Testis (tissue), 2 donors: ENCODE measurements at regions not wholly inside any gene's neighbourhood (a gene's known extent, or its start where the extent isn't known, plus 50 kb on each side); places are given as distances from the start of the nearest gene placed in this dataset.
"Not testable (repeated sequence)": the region's sequence is repeated elsewhere in the genome, so short reads cannot be mapped to it uniquely, and the experiment has no call there.

Experiments
- POLR2A ChIP-seq: fragments of 450-650 bp; IDR thresholded peaks from one replicate; pipeline ENCODE4 v1.6.1; 2017; ENCODE audit warnings: antibody characterized with exemption, mild to moderate bottlenecking, moderate library complexity
- TF ChIP-seq, protein P1 (sequence below), 3 experiments: fragments of 450-650 bp in 2 of 3; fragments of 200-600 bp in 1 of 3; sonication (generic) in 1 of 3; IDR thresholded peaks; one replicate each; pipeline ENCODE4 v1.5.1; 2016 to 2019; ENCODE audit warnings: antibody characterized with exemption in 3 of 3, mild to moderate bottlenecking in 2 of 3, moderate library complexity in 1 of 3

DNA sequence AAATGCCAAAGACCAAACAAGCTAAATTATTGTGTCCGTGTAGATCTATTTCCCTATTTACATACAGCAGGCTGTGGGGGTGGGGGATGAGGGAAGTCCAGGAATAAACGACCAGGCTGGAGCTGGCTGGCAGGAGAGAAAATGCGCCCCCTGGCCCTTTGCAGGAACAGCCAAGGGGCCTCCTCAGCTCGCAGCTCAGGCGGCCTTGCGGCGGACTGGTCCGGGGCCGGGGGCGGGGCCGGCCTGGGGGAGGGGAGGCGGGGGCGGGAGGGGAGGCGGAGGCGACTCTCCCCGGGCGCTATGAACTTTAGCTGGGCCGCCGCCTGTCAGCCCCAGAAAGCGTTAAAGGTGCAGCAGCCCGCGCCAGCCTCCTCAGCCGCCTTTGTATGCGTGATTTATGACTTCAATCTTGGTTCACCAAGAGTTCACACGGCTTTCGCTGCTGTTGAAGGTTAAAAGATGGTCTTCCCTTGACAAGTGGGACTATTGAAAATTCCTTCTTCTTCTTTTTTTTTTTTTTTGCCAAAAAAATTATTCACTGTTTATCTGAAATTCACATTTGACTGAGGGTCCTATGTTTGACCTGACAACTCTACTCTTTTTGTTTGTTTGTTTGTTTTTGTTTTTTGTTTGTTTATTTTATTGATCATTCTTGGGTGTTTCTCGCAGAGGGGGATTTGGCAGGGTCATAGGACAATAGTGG lies 967.0 kb upstream of the DEFB115 start:
- TF ChIP-seq, protein P1, sequence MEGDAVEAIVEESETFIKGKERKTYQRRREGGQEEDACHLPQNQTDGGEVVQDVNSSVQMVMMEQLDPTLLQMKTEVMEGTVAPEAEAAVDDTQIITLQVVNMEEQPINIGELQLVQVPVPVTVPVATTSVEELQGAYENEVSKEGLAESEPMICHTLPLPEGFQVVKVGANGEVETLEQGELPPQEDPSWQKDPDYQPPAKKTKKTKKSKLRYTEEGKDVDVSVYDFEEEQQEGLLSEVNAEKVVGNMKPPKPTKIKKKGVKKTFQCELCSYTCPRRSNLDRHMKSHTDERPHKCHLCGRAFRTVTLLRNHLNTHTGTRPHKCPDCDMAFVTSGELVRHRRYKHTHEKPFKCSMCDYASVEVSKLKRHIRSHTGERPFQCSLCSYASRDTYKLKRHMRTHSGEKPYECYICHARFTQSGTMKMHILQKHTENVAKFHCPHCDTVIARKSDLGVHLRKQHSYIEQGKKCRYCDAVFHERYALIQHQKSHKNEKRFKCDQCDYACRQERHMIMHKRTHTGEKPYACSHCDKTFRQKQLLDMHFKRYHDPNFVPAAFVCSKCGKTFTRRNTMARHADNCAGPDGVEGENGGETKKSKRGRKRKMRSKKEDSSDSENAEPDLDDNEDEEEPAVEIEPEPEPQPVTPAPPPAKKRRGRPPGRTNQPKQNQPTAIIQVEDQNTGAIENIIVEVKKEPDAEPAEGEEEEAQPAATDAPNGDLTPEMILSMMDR (IDR thresholded peaks at IDR 0.05) = not testable (repeated sequence)
- TF ChIP-seq POLR2A = not testable (repeated sequence)
